ENCODE measurements at regions not wholly inside any gene's neighbourhood (a gene's known extent, or its start where the extent isn't known, plus 50 kb on each side); places are given as distances from the start of the nearest gene placed in this dataset.

- ATAC-seq (no peak), DNase-seq (ENCODE audit: low spot score) (no peak)
Measured at GRCh38 chr11:70519117-70519516, 120.8 kb downstream of the CTTN start.

GRCh38 chr11:70521475-70522308, 123.4 kb downstream of the CTTN start:
- DNase-seq (ENCODE audit: low spot score) (no peak), ATAC-seq (no peak)

GRCh38 chr11:70522309-70522592, 123.9 kb downstream of the CTTN start:
- ATAC-seq (no peak), DNase-seq (ENCODE audit: low spot score) (no peak)

GRCh38 chr11:70522593-70523311, 124.4 kb downstream of the CTTN start:
- no peak for DNase-seq (ENCODE audit: low spot score)
- no peak for ATAC-seq

GRCh38 chr11:70523384-70524095, 125.2 kb downstream of the CTTN start:
- no peak for DNase-seq (ENCODE audit: low spot score)
- ATAC-seq, result no peak

- DNase-seq (ENCODE audit: low spot score) (no peak), ATAC-seq (no peak)
Measured at GRCh38 chr11:70524096-70524922, 126.0 kb downstream of the CTTN start.

GRCh38 chr11:70525006-70525405, 126.7 kb downstream of the CTTN start:
- ATAC-seq, result no peak
- no peak for DNase-seq (ENCODE audit: low spot score)

GRCh38 chr11:70525466-70525865, 127.1 kb downstream of the CTTN start:
- ATAC-seq, result no peak
- DNase-seq (ENCODE audit: low spot score), result no peak

GRCh38 chr11:70526116-70527045, 128.1 kb downstream of the CTTN start:
- DNase-seq (ENCODE audit: low spot score) (no peak), ATAC-seq (no peak)

GRCh38 chr11:70527046-70527395, 128.7 kb downstream of the CTTN start:
- DNase-seq (ENCODE audit: low spot score) (no peak), ATAC-seq (no peak)

- DNase-seq (ENCODE audit: low spot score) (no peak), ATAC-seq (no peak)
Measured at GRCh38 chr11:70527429-70528045, 129.2 kb downstream of the CTTN start.

GRCh38 chr11:70528046-70528793, 129.9 kb downstream of the CTTN start:
- no peak for DNase-seq (ENCODE audit: low spot score)
- ATAC-seq, result no peak

GRCh38 chr11:70528794-70529580, 130.7 kb downstream of the CTTN start:
- no peak for DNase-seq (ENCODE audit: low spot score)
- no peak for ATAC-seq

GRCh38 chr11:70530010-70530409, 131.7 kb downstream of the CTTN start:
- ATAC-seq (no peak), DNase-seq (ENCODE audit: low spot score) (no peak)

GRCh38 chr11:70530629-70531185, 132.4 kb downstream of the CTTN start:
- DNase-seq (ENCODE audit: low spot score) (no peak), ATAC-seq (no peak)

- DNase-seq (ENCODE audit: low spot score) (no peak), ATAC-seq (peak; percentile 37)
Measured at GRCh38 chr11:70531281-70532065, 133.1 kb downstream of the CTTN start.

- DNase-seq (ENCODE audit: low spot score), result no peak
- ATAC-seq, result no peak
Measured at GRCh38 chr11:70532066-70532440, 133.7 kb downstream of the CTTN start.

All from left lobe of liver (tissue), 2 donors.